ENCODE measurements at regions not wholly inside any gene's neighbourhood (a gene's known extent, or its start where the extent isn't known, plus 50 kb on each side); places are given as distances from the start of the nearest gene placed in this dataset.

- no peak for TF ChIP-seq EZH2 (IDR thresholded peaks at IDR 0.05; ENCODE audit: borderline replicate concordance, low read length)
- no peak for TF ChIP-seq CTCF (IDR thresholded peaks at IDR 0.05; ENCODE audit: low read length)
Measured at GRCh38 chr12:9260931-9261330, 52.7 kb upstream of the PZP start.
